ENCODE measurements at regions not wholly inside any gene's neighbourhood (a gene's known extent, or its start where the extent isn't known, plus 50 kb on each side); places are given as distances from the start of the nearest gene placed in this dataset.
"Not testable (repeated sequence)": the region's sequence is repeated elsewhere in the genome, so short reads cannot be mapped to it uniquely, and the experiment has no call there.

- DNase-seq (ENCODE audit: low spot score): peak; percentile 3
Observed at GRCh38 chrX:50967736-50968135, 57.2 kb downstream of the BMP15 start.

- not testable (repeated sequence) for DNase-seq (ENCODE audit: low spot score)
Observed at GRCh38 chrX:50968871-50969635, 58.5 kb downstream of the BMP15 start.

- no peak for DNase-seq (ENCODE audit: low spot score)
Observed at GRCh38 chrX:50971395-50971794, 60.9 kb downstream of the BMP15 start.

- no peak for DNase-seq (ENCODE audit: low spot score)
Observed at GRCh38 chrX:50973199-50973598, 62.7 kb downstream of the BMP15 start.

GRCh38 chrX:50978920-50979682 is 68.6 kb downstream of the BMP15 start:
- DNase-seq (ENCODE audit: low spot score): no peak

- DNase-seq (ENCODE audit: low spot score): no peak
Observed at GRCh38 chrX:50980251-50980650, 69.7 kb downstream of the BMP15 start.

- peak; percentile 6 for DNase-seq (ENCODE audit: low spot score)
Observed at GRCh38 chrX:50988649-50989048, 78.1 kb downstream of the BMP15 start.

- DNase-seq (ENCODE audit: low spot score): no peak
Observed at GRCh38 chrX:50996930-50997329, 86.4 kb downstream of the BMP15 start.

GRCh38 chrX:51000384-51000783 is 89.8 kb downstream of the BMP15 start:
- DNase-seq (ENCODE audit: low spot score): not testable (repeated sequence)

GRCh38 chrX:51001733-51002632 is 91.4 kb downstream of the BMP15 start:
- not testable (repeated sequence) for DNase-seq (ENCODE audit: low spot score)

- DNase-seq (ENCODE audit: low spot score): no peak
Observed at GRCh38 chrX:51006064-51006463, 95.5 kb downstream of the BMP15 start.

- DNase-seq (ENCODE audit: low spot score): no peak
Observed at GRCh38 chrX:51024106-51024696, 113.7 kb downstream of the BMP15 start.

- DNase-seq (ENCODE audit: low spot score): no peak
Observed at GRCh38 chrX:51026862-51027261, 116.3 kb downstream of the BMP15 start.

- DNase-seq (ENCODE audit: low spot score): no peak
Observed at GRCh38 chrX:51035746-51036145, 125.2 kb downstream of the BMP15 start.

GRCh38 chrX:51047950-51048349 is 137.4 kb downstream of the BMP15 start:
- no peak for DNase-seq (ENCODE audit: low spot score)

GRCh38 chrX:51053741-51054140 is 143.2 kb downstream of the BMP15 start:
- DNase-seq (ENCODE audit: low spot score): no peak

- DNase-seq (ENCODE audit: low spot score): no peak
Observed at GRCh38 chrX:51098046-51098445, 187.5 kb downstream of the BMP15 start.

GRCh38 chrX:51119058-51119926 is 208.8 kb downstream of the BMP15 start:
- not testable (repeated sequence) for DNase-seq (ENCODE audit: low spot score)

- DNase-seq (ENCODE audit: low spot score): not testable (repeated sequence)
Observed at GRCh38 chrX:51125743-51126142, 206.9 kb upstream of the NUDT10 start.

- DNase-seq (ENCODE audit: low spot score): peak; percentile 0
Observed at GRCh38 chrX:51144828-51145442, 187.7 kb upstream of the NUDT10 start.
